ENCODE measurements at regions not wholly inside any gene's neighbourhood (a gene's known extent, or its start where the extent isn't known, plus 50 kb on each side); places are given as distances from the start of the nearest gene placed in this dataset.

DNA sequence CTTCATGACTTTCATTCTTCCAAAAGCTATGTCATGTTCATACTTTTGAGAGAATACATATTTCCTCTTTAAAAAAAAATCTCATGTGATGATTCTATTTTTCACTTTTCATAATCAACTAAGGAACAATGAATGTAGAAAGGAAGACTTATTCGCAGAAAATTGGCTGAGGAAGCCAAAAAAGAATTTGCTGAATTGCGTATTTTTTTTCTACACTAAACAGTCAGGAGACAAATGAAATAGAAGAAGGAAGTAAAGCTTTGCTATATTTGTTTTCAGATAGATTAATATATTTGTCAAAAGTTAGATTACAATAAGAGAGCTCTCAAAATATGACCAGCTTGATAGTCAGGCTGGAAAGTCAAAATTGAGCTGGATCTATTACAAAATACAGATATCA is 504.2 kb downstream of the ANXA1 start:
- no peaks in the 10 kb centered on the region for H3K36me3 Mint-ChIP-seq (ENCODE audit: low read depth, unreplicated experiment)
- TF ChIP-seq CTCF (IDR thresholded peaks at IDR 0.05; ENCODE audit: unreplicated experiment) = no peak
- H3K4me3 Mint-ChIP-seq (ENCODE audit: unreplicated experiment) = no peak overlapping the region
- no peaks in the 10 kb centered on the region for H3K9me3 Mint-ChIP-seq (ENCODE audit: unreplicated experiment)
- DNase-seq (ENCODE audit: low spot score) = no peak
- no peaks in the 10 kb centered on the region for H3K27me3 Mint-ChIP-seq (ENCODE audit: unreplicated experiment)
- H3K27ac Mint-ChIP-seq (ENCODE audit: unreplicated experiment) = no peak overlapping the region
- no peaks in the 10 kb centered on the region for H3K4me1 Mint-ChIP-seq (ENCODE audit: unreplicated experiment)

GRCh38 chr9:73665253-73665652 is 513.6 kb downstream of the ANXA1 start:
- no peaks in the 10 kb centered on the region for H3K9me3 Mint-ChIP-seq (ENCODE audit: unreplicated experiment)
- H3K27ac Mint-ChIP-seq (ENCODE audit: unreplicated experiment) = no peak overlapping the region
- no peaks in the 10 kb centered on the region for H3K4me1 Mint-ChIP-seq (ENCODE audit: unreplicated experiment)
- DNase-seq (ENCODE audit: low spot score) = no peak
- no peaks in the 10 kb centered on the region for H3K36me3 Mint-ChIP-seq (ENCODE audit: low read depth, unreplicated experiment)
- H3K4me3 Mint-ChIP-seq (ENCODE audit: unreplicated experiment) = no peak overlapping the region
- H3K27me3 Mint-ChIP-seq (ENCODE audit: unreplicated experiment) = no peaks in the 10 kb centered on the region
- no peak for TF ChIP-seq CTCF (IDR thresholded peaks at IDR 0.05; ENCODE audit: unreplicated experiment)

DNA sequence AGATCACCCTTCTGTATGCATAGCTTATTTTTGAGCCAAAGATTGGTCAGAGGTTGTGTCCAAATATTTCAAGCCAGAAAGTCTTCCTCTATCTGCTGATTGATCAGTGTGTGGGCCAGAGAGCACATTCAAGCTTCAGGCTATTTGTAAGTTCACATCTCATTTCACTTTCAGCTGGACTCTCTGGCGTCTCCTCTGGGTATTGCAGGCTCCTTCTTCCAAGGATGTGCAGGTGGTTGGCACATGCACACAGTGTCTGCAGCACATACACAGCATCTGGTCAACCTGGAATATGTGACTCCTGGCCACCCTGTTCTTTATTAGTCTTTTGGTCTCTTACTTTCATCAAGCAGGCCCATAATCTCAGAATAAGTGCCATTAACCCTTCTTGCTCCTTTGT is 516.1 kb downstream of the ANXA1 start:
- Mint-ChIP-seq H3K27me3 (ENCODE audit: unreplicated experiment) (no peaks in the 10 kb centered on the region), H3K9me3 (ENCODE audit: unreplicated experiment) (no peaks in the 10 kb centered on the region), H3K27ac (ENCODE audit: unreplicated experiment) (no peak overlapping the region), H3K4me1 (ENCODE audit: unreplicated experiment) (no peaks in the 10 kb centered on the region), H3K36me3 (ENCODE audit: low read depth, unreplicated experiment) (no peaks in the 10 kb centered on the region), H3K4me3 (ENCODE audit: unreplicated experiment) (no peak overlapping the region)
- DNase-seq (ENCODE audit: low spot score) = no peak
- TF ChIP-seq CTCF (IDR thresholded peaks at IDR 0.05; ENCODE audit: unreplicated experiment) = no peak

GRCh38 chr9:73680831-73681230 is 529.2 kb downstream of the ANXA1 start:
- no peak for TF ChIP-seq CTCF (IDR thresholded peaks at IDR 0.05; ENCODE audit: unreplicated experiment)
- DNase-seq (ENCODE audit: low spot score) = no peak
- Mint-ChIP-seq H3K27me3 (ENCODE audit: unreplicated experiment) (no peaks in the 10 kb centered on the region), H3K27ac (ENCODE audit: unreplicated experiment) (no peak overlapping the region), H3K9me3 (ENCODE audit: unreplicated experiment) (no peaks in the 10 kb centered on the region), H3K4me3 (ENCODE audit: unreplicated experiment) (no peak overlapping the region), H3K36me3 (ENCODE audit: low read depth, unreplicated experiment) (no peaks in the 10 kb centered on the region), H3K4me1 (ENCODE audit: unreplicated experiment) (no peaks in the 10 kb centered on the region)

GRCh38 chr9:73682789-73683188 is 531.1 kb downstream of the ANXA1 start:
- no peak for TF ChIP-seq CTCF (IDR thresholded peaks at IDR 0.05; ENCODE audit: unreplicated experiment)
- Mint-ChIP-seq H3K27me3 (ENCODE audit: unreplicated experiment) (no peaks in the 10 kb centered on the region), H3K4me1 (ENCODE audit: unreplicated experiment) (no peaks in the 10 kb centered on the region), H3K9me3 (ENCODE audit: unreplicated experiment) (no peaks in the 10 kb centered on the region), H3K4me3 (ENCODE audit: unreplicated experiment) (no peak overlapping the region), H3K27ac (ENCODE audit: unreplicated experiment) (no peak overlapping the region), H3K36me3 (ENCODE audit: low read depth, unreplicated experiment) (no peaks in the 10 kb centered on the region)
- DNase-seq (ENCODE audit: low spot score) = no peak
